OCI-LY7 (cell line): ENCODE measurements at regions not wholly inside any gene's neighbourhood (a gene's known extent, or its start where the extent isn't known, plus 50 kb on each side); places are given as distances from the start of the nearest gene placed in this dataset.

Experiments used
- BruUV-seq: library from RNA; stranded (reverse); fragments of 400-500 nt; replicated peaks from 2 replicates; lab custom pipeline; 2021; lab: Mats Ljungman, UMichigan
- CTCF ChIA-PET: fragments of 300-600 bp; sonication (Branson Sonifier 250); formaldehyde crosslinking; loops from one replicate; lab custom pipeline; 2022; ENCODE audit warnings: antibody characterized with exemption; ENCODE audit not compliant: unreplicated experiment; lab: Charles Lee
- POLR2A ChIA-PET: fragments of 300-600 bp; sonication (Branson Sonifier 250); formaldehyde crosslinking; loops from one replicate; lab custom pipeline; 2022; ENCODE audit warnings: antibody characterized with exemption; lab: Charles Lee
- DNase-seq: peaks from one replicate; pipeline ENCODE4 v3.0.0-alpha.2; 2015; ENCODE audit warnings: low spot score
- H2AFZ ChIP-seq: fragments of 200-600 bp; sonication (generic), shearing (Covaris generic); 2 replicates; pipeline ENCODE4 v1.6.1; 2014; ENCODE audit warnings: mild to moderate bottlenecking, antibody characterized with exemption, low read length, moderate library complexity
- H3K27ac ChIP-seq: fragments of 200-600 bp; sonication (generic); 2 replicates; pipeline ENCODE4 v1.5.1; 2014; ENCODE audit warnings: mixed run types, low read depth, mild to moderate bottlenecking, moderate library complexity, low read length, inconsistent platforms; ENCODE audit not compliant: poor library complexity, severe bottlenecking
- H3K36me3 ChIP-seq: fragments of 200-600 bp; sonication (generic); 2 replicates; pipeline ENCODE4 v1.6.1; 2014; ENCODE audit warnings: mild to moderate bottlenecking, antibody characterized with exemption, low read length, moderate library complexity, mixed read lengths; ENCODE audit not compliant: insufficient read depth
- H3K4me1 ChIP-seq: fragments of 200-600 bp; sonication (generic); 2 replicates; pipeline ENCODE4 v1.5.1; 2014; ENCODE audit warnings: mild to moderate bottlenecking, low read length; ENCODE audit not compliant: insufficient read depth, poor library complexity, severe bottlenecking
- H3K4me2 ChIP-seq: fragments of 200-600 bp; sonication (generic); 2 replicates; pipeline ENCODE4 v1.6.1; 2014; ENCODE audit warnings: mild to moderate bottlenecking, low read length
- H3K4me3 ChIP-seq: fragments of 200-600 bp; sonication (generic); 2 replicates; pipeline ENCODE4 v1.5.1; 2014; ENCODE audit warnings: mild to moderate bottlenecking, low read depth, low read length; ENCODE audit not compliant: poor library complexity, severe bottlenecking
- H3K79me2 ChIP-seq: fragments of 200-600 bp; sonication (generic); 2 replicates; pipeline ENCODE4 v1.6.1; 2016; ENCODE audit warnings: low read depth, mild to moderate bottlenecking, low read length, moderate library complexity, mixed read lengths; ENCODE audit not compliant: insufficient read depth
- H3K9me2 ChIP-seq: fragments of 200-600 bp; sonication (generic); 2 replicates; pipeline ENCODE4 v1.6.1; 2016; ENCODE audit warnings: mild to moderate bottlenecking, low read length, mixed read lengths; ENCODE audit not compliant: insufficient read depth
- H3K9me3 ChIP-seq: fragments of 200-600 bp; sonication (generic); 2 replicates; pipeline ENCODE4 v1.6.1; 2014; ENCODE audit warnings: mild to moderate bottlenecking, mixed run types, low read length, mixed read lengths
- H4K20me1 ChIP-seq: fragments of 200-600 bp; sonication (generic); 2 replicates; pipeline ENCODE4 v1.6.1; 2014; ENCODE audit warnings: mild to moderate bottlenecking, antibody characterized with exemption, low read length, moderate library complexity, mixed read lengths; ENCODE audit not compliant: insufficient read depth
- CTCF ChIP-seq: fragments of 200-600 bp; sonication (generic); conservative IDR thresholded peaks from 2 replicates; pipeline ENCODE4 v1.5.1; 2014; ENCODE audit warnings: mild to moderate bottlenecking, antibody characterized with exemption, low read length, moderate library complexity, mixed read lengths
- EZH2phosphoT487 ChIP-seq: fragments of 200-600 bp; sonication (generic); IDR thresholded peaks from 2 replicates; pipeline ENCODE4 v1.6.1; 2018; ENCODE audit warnings: low read depth, borderline replicate concordance, mild to moderate bottlenecking, mixed run types, antibody characterized with exemption, low read length, moderate library complexity, mixed read lengths
- intact Hi-C: fragments of 100-400 bp; cut with micrococcal nuclease; formaldehyde crosslinking; loops from one replicate; pipeline ENCODE4 v1.10.0; 2022; ENCODE audit not compliant: unreplicated experiment

GRCh38 chr1:112322983-112323678 lies 72.9 kb upstream of the CTTNBP2NL start:
- Histone ChIP-seq H4K20me1 (no peaks in the 10 kb centered on the region; the same call in 1 of the 2 replicates), H3K27ac (no peak overlapping the region), H3K4me1 (no peaks in the 10 kb centered on the region), H2AFZ (no peak overlapping the region), H3K36me3 (no peaks in the 10 kb centered on the region), H3K9me3 (no peaks in the 10 kb centered on the region), H3K9me2 (no peaks in the 10 kb centered on the region), H3K4me3 (no peak overlapping the region), H3K4me2 (no peak overlapping the region), H3K79me2 (no peaks in the 10 kb centered on the region)
- BruUV-seq, result no TSS peak
- ChIA-PET CTCF (no interaction called here), POLR2A (interaction anchor here (0.6 kb wide), 1 partner anchor 439 kb away, joined by 3 read pairs; no protein-coding TSS in a partner anchor)
- no peak for TF ChIP-seq EZH2phosphoT487
- TF ChIP-seq CTCF, result no peak
- intact Hi-C loops, result no loop called here
- no peak for DNase-seq

GRCh38 chr1:112325504-112325903 lies 70.5 kb upstream of the CTTNBP2NL start:
- H3K27ac ChIP-seq, result no peak overlapping the region
- H3K4me3 ChIP-seq, result no peak overlapping the region
- no peaks in the 10 kb centered on the region for H3K9me3 ChIP-seq
- BruUV-seq, result no TSS peak
- intact Hi-C loops, result no loop called here
- H4K20me1 ChIP-seq, result no peaks in the 10 kb centered on the region
- no peaks in the 10 kb centered on the region for H3K36me3 ChIP-seq
- TF ChIP-seq EZH2phosphoT487, result no peak
- TF ChIP-seq CTCF, result no peak
- H3K9me2 ChIP-seq, result no peaks in the 10 kb centered on the region
- no peaks in the 10 kb centered on the region for H3K4me1 ChIP-seq
- ChIA-PET POLR2A (no interaction called here), CTCF (no interaction called here)
- no peak for DNase-seq
- H2AFZ ChIP-seq, result no peak overlapping the region
- no peaks in the 10 kb centered on the region for H3K79me2 ChIP-seq
- no peak overlapping the region for H3K4me2 ChIP-seq

GRCh38 chr1:112328600-112328999 lies 67.4 kb upstream of the CTTNBP2NL start:
- H3K4me3 ChIP-seq, result no peak overlapping the region
- no peaks in the 10 kb centered on the region for H3K79me2 ChIP-seq
- POLR2A ChIA-PET, result no interaction called here

More at GRCh38 chr1:112328600-112328999, 67.4 kb upstream of the CTTNBP2NL start:
- H4K20me1 ChIP-seq, result no peaks in the 10 kb centered on the region
- CTCF ChIA-PET, result no interaction called here
- no peaks in the 10 kb centered on the region for H3K4me1 ChIP-seq
- no peaks in the 10 kb centered on the region for H3K36me3 ChIP-seq
- H3K9me2 ChIP-seq, result no peaks in the 10 kb centered on the region
- no peak overlapping the region for H3K27ac ChIP-seq
- H3K4me2 ChIP-seq, result no peak overlapping the region
- H2AFZ ChIP-seq, result no peak overlapping the region
- intact Hi-C loops, result no loop called here
- no TSS peak for BruUV-seq
- no peak for TF ChIP-seq CTCF
- no peak for TF ChIP-seq EZH2phosphoT487
- DNase-seq, result no peak
- H3K9me3 ChIP-seq, result no peaks in the 10 kb centered on the region
